Thoracic aorta (tissue), 2 donors: ENCODE measurements at regions not wholly inside any gene's neighbourhood (a gene's known extent, or its start where the extent isn't known, plus 50 kb on each side); places are given as distances from the start of the nearest gene placed in this dataset.

Experiments
- ATAC-seq: fragments of 150-250 bp; one replicate; pipeline ENCODE4 v1.8.0; 2017; ENCODE audit warnings: low read depth; ENCODE audit not compliant: insufficient number of reproducible peaks, low FRiP score
- DNase-seq: peaks from one replicate; pipeline ENCODE4 v3.0.0-alpha.2; 2020; ENCODE audit warnings: low spot score
- H3K27ac ChIP-seq, 2 donors: fragments of 200-600 bp; sonication (generic); 1 replicate in 1 of 2; 2 replicates in 1 of 2; pipeline ENCODE4 v1.5.1; 2016; ENCODE audit warnings: mild to moderate bottlenecking in 2 of 2, moderate library complexity in 2 of 2
- H3K27me3 ChIP-seq: fragments of 200-600 bp; sonication (generic); replicated peaks from 2 replicates; pipeline ENCODE4 v1.6.0; 2016; ENCODE audit warnings: mild to moderate bottlenecking; ENCODE audit not compliant: insufficient read depth
- H3K36me3 ChIP-seq: fragments of 200-600 bp; sonication (generic); one replicate; pipeline ENCODE4 v1.5.1; 2016
- H3K4me1 ChIP-seq, 2 donors: fragments of 200-600 bp; sonication (generic); 1 replicate in 1 of 2; 2 replicates in 1 of 2; pipeline versions ENCODE4 v1.5.1 to v1.6.0; 2016; ENCODE audit warnings: low read depth in 2 of 2, mild to moderate bottlenecking in 1 of 2; ENCODE audit not compliant: control insufficient read depth in 1 of 2
- H3K4me3 ChIP-seq: fragments of 200-600 bp; sonication (generic); 2 replicates; pipeline ENCODE4 v1.5.1; 2016; ENCODE audit warnings: mild to moderate bottlenecking
- H3K9me3 ChIP-seq: fragments of 200-600 bp; sonication (generic); 2 replicates; pipeline ENCODE4 v1.5.1; 2016
- CTCF ChIP-seq: fragments of 200-600 bp; sonication (generic); IDR thresholded peaks from one replicate; pipeline ENCODE4 v1.5.1; 2019; ENCODE audit warnings: antibody characterized with exemption

- ATAC-seq (no peak), DNase-seq (no peak)
- TF ChIP-seq CTCF, result no peak
These were observed 113.4 kb upstream of the NPSR1 start for GRCh38 chr7:34544621-34545020.

GRCh38 chr7:34550996-34551395 lies 107.0 kb upstream of the NPSR1 start:
- ATAC-seq (no peak), DNase-seq (no peak)
- Histone ChIP-seq H3K4me3 (no peak overlapping the region), H3K4me1 (no peaks in the 10 kb centered on the region), H3K27ac (no peak overlapping the region), H3K36me3 (no peaks in the 10 kb centered on the region), H3K27me3 (no peaks in the 10 kb centered on the region), H3K9me3 (peaks cover 4% of the 10 kb centered on the region)
- TF ChIP-seq CTCF, result no peak

More at GRCh38 chr7:34544621-34545020, 113.4 kb upstream of the NPSR1 start:
- Histone ChIP-seq H3K36me3 (no peaks in the 10 kb centered on the region), H3K27me3 (no peaks in the 10 kb centered on the region), H3K9me3 (peaks cover 3% of the 10 kb centered on the region), H3K4me3 (no peak overlapping the region), H3K27ac (no peak overlapping the region), H3K4me1 (no peaks in the 10 kb centered on the region)

GRCh38 chr7:34552502-34552901 lies 105.5 kb upstream of the NPSR1 start:
- DNase-seq (no peak), ATAC-seq (no peak)
- no peaks in the 10 kb centered on the region for H3K4me1 ChIP-seq
- TF ChIP-seq CTCF, result no peak
- no peak overlapping the region for H3K27ac ChIP-seq
- H3K4me3 ChIP-seq, result no peak overlapping the region
- no peaks in the 10 kb centered on the region for H3K27me3 ChIP-seq
- H3K9me3 ChIP-seq, result peaks cover 4% of the 10 kb centered on the region
- no peaks in the 10 kb centered on the region for H3K36me3 ChIP-seq

- Histone ChIP-seq H3K27ac (no peak overlapping the region), H3K4me1 (no peaks in the 10 kb centered on the region), H3K9me3 (peaks cover 4% of the 10 kb centered on the region), H3K4me3 (no peak overlapping the region), H3K36me3 (no peaks in the 10 kb centered on the region), H3K27me3 (no peaks in the 10 kb centered on the region)
- DNase-seq (no peak), ATAC-seq (no peak)
- no peak for TF ChIP-seq CTCF
These were observed 100.0 kb upstream of the NPSR1 start for GRCh38 chr7:34558022-34558421.

GRCh38 chr7:34564091-34564490 lies 93.9 kb upstream of the NPSR1 start:
- Histone ChIP-seq H3K9me3 (no peaks in the 10 kb centered on the region), H3K4me1 (no peaks in the 10 kb centered on the region), H3K4me3 (no peak overlapping the region), H3K36me3 (no peaks in the 10 kb centered on the region), H3K27ac (no peak overlapping the region), H3K27me3 (no peaks in the 10 kb centered on the region)
- TF ChIP-seq CTCF, result no peak
- DNase-seq (no peak), ATAC-seq (no peak)
